H1 (cell line): ENCODE measurements at regions not wholly inside any gene's neighbourhood (a gene's known extent, or its start where the extent isn't known, plus 50 kb on each side); places are given as distances from the start of the nearest gene placed in this dataset.

ENCODE experiments used
- CTCF ChIA-PET: fragments of 300-600 bp; sonication (Branson Sonifier 250); formaldehyde crosslinking; loops from one replicate; lab custom pipeline; 2021; ENCODE audit not compliant: partially characterized antibody; lab: Charles Lee
- POLR2A ChIA-PET: fragments of 300-600 bp; sonication (Branson Sonifier 250); formaldehyde crosslinking; loops from one replicate; lab custom pipeline; 2021; ENCODE audit warnings: inconsistent platforms; ENCODE audit not compliant: partially characterized antibody; lab: Charles Lee
- DNase-seq, 2 experiments: peaks; one replicate each; pipeline versions ENCODE4 v3.0.0 to v3.0.0-alpha.2; 2010 to 2022; ENCODE audit warnings: low spot score in 2 of 2, low read depth in 1 of 2, mixed read lengths in 1 of 2
- FAIRE-seq: peaks from 2 replicates; lab custom pipeline; 2011; peaks lifted over from hg19 to GRCh38; lab: Jason Lieb, UNC
- H2AFZ ChIP-seq: 2 replicates; pipeline ENCODE4 v1.8.1; 2012; ENCODE audit warnings: low read length, inconsistent platforms
- H2AK5ac ChIP-seq: 2 replicates; pipeline ENCODE4 v1.6.1; 2013; ENCODE audit warnings: low read depth, low read length
- H2BK120ac ChIP-seq: replicated peaks from 2 replicates; pipeline ENCODE3; 2013; ENCODE audit warnings: low read depth, low read length, inconsistent platforms
- H2BK12ac ChIP-seq: 2 replicates; pipeline ENCODE4 v1.6.1; 2013; ENCODE audit warnings: low read depth, low read length
- H2BK15ac ChIP-seq: 2 replicates; pipeline ENCODE4 v1.6.1; 2013; ENCODE audit warnings: low read length
- H2BK20ac ChIP-seq: 2 replicates; pipeline ENCODE4 v1.6.1; 2013; ENCODE audit warnings: low read length
- H2BK5ac ChIP-seq: 2 replicates; pipeline ENCODE4 v1.6.1; 2013; ENCODE audit warnings: low read depth, low read length
- H3K14ac ChIP-seq: 2 replicates; pipeline ENCODE4 v1.6.1; 2013; ENCODE audit warnings: inconsistent platforms; ENCODE audit not compliant: insufficient read length
- H3K18ac ChIP-seq: 2 replicates; pipeline ENCODE4 v1.6.1; 2013; ENCODE audit warnings: low read length; ENCODE audit errors: extremely low read depth
- H3K23ac ChIP-seq: 2 replicates; pipeline ENCODE4 v1.6.1; 2013; ENCODE audit warnings: inconsistent platforms; ENCODE audit not compliant: insufficient read length
- H3K23me2 ChIP-seq: 2 replicates; pipeline ENCODE4 v1.6.1; 2013; ENCODE audit warnings: low read depth, low read length
- H3K27ac ChIP-seq: 2 replicates; pipeline ENCODE4 v1.6.1; 2011; ENCODE audit warnings: low read depth, low read length, inconsistent platforms
- H3K27me3 ChIP-seq, 4 experiments: replicated peaks in 1 of 4; 1 replicate in 1 of 4; 2 replicates in 3 of 4; pipeline versions ENCODE4 v1.6.1 to v1.8.1; 2011 to 2013; ENCODE audit warnings: low read length in 3 of 4, mild to moderate bottlenecking in 3 of 4, inconsistent platforms in 2 of 4, mixed read lengths in 2 of 4, moderate library complexity in 1 of 4; ENCODE audit not compliant: control insufficient read depth in 3 of 4, insufficient read depth in 3 of 4; ENCODE audit errors: extremely low read depth in 1 of 4
- H3K36me3 ChIP-seq, 4 experiments: 2 replicates each; pipeline versions ENCODE4 v1.6.1 to v1.8.1; 2011 to 2013; ENCODE audit warnings: mild to moderate bottlenecking in 4 of 4, low read length in 3 of 4, moderate library complexity in 2 of 4, control low read depth in 1 of 4, inconsistent platforms in 1 of 4; ENCODE audit not compliant: insufficient read depth in 4 of 4, control insufficient read depth in 2 of 4
- H3K4ac ChIP-seq: replicated peaks from 2 replicates; pipeline ENCODE3; 2013; ENCODE audit warnings: low read length, low read depth, mixed read lengths, inconsistent platforms; ENCODE audit not compliant: insufficient read length
- H3K4me1 ChIP-seq, 4 experiments: replicated peaks in 1 of 4; 1 replicate in 1 of 4; 2 replicates in 3 of 4; pipeline versions ENCODE4 v1.6.1 to v1.8.1; 2011 to 2013; ENCODE audit warnings: low read length in 3 of 4, inconsistent platforms in 2 of 4, mixed read lengths in 1 of 4; ENCODE audit not compliant: insufficient read depth in 4 of 4, control insufficient read depth in 3 of 4
- H3K4me2 ChIP-seq, 2 experiments: 2 replicates each; pipeline versions ENCODE4 v1.6.1 to v1.8.1; 2011 to 2013; ENCODE audit warnings: low read depth in 2 of 2, low read length in 2 of 2, control low read depth in 1 of 2, inconsistent platforms in 1 of 2, mild to moderate bottlenecking in 1 of 2; ENCODE audit not compliant: insufficient read depth in 1 of 2
- H3K4me3 ChIP-seq, 4 experiments: fragments of 200-600, 300-600 bp in 1 of 4; sonication (generic), shearing (Covaris generic), sonication (Bioruptor Twin) in 1 of 4; 2 replicates each; pipeline versions ENCODE4 v1.5.1 to v1.8.1; 2011 to 2016; ENCODE audit warnings: low read length in 4 of 4, low read depth in 3 of 4, control low read depth in 2 of 4, inconsistent platforms in 2 of 4, mild to moderate bottlenecking in 2 of 4, mixed read lengths in 1 of 4, moderate library complexity in 1 of 4; ENCODE audit not compliant: insufficient read depth in 2 of 4; ENCODE audit errors: extremely low read depth in 1 of 4
- H3K56ac ChIP-seq: replicated peaks from 2 replicates; pipeline ENCODE3; 2013; ENCODE audit warnings: low read depth, mild to moderate bottlenecking, mixed read lengths, low read length, inconsistent platforms; ENCODE audit not compliant: insufficient read length
- H3K79me1 ChIP-seq: 2 replicates; pipeline ENCODE4 v1.6.1; 2013; ENCODE audit warnings: low read depth, low read length, control low read depth
- H3K79me2 ChIP-seq, 2 experiments: 2 replicates each; pipeline versions ENCODE4 v1.6.1 to v1.8.1; 2012 to 2013; ENCODE audit warnings: low read length in 2 of 2, mild to moderate bottlenecking in 2 of 2, inconsistent platforms in 1 of 2; ENCODE audit not compliant: insufficient read depth in 2 of 2, control insufficient read depth in 1 of 2
- H3K9ac ChIP-seq, 4 experiments: replicated peaks in 1 of 4; 1 replicate in 1 of 4; 2 replicates in 3 of 4; pipeline versions ENCODE4 v1.6.1 to v1.8.1; 2011 to 2013; ENCODE audit warnings: low read depth in 3 of 4, low read length in 3 of 4, control low read depth in 2 of 4, mild to moderate bottlenecking in 2 of 4, moderate library complexity in 2 of 4, inconsistent platforms in 1 of 4; ENCODE audit errors: extremely low read depth in 1 of 4
- H3K9me3 ChIP-seq, 2 experiments: 2 replicates each; pipeline versions ENCODE4 v1.6.1 to v1.8.1; 2012 to 2013; ENCODE audit warnings: mild to moderate bottlenecking in 2 of 2, moderate library complexity in 2 of 2, control low read depth in 1 of 2, inconsistent platforms in 1 of 2, low read depth in 1 of 2, low read length in 1 of 2, mixed read lengths in 1 of 2; ENCODE audit not compliant: insufficient read depth in 2 of 2
- H4K20me1 ChIP-seq, 2 experiments: replicated peaks in 1 of 2; 2 replicates each; pipeline versions ENCODE3 to v1.8.1; 2011 to 2013; ENCODE audit warnings: inconsistent platforms in 2 of 2, low read length in 2 of 2, mild to moderate bottlenecking in 1 of 2; ENCODE audit not compliant: insufficient read depth in 2 of 2, control insufficient read depth in 1 of 2
- H4K5ac ChIP-seq: 2 replicates; pipeline ENCODE4 v1.6.1; 2013; ENCODE audit warnings: low read length, low read depth, mixed read lengths, inconsistent platforms; ENCODE audit not compliant: insufficient read length
- H4K8ac ChIP-seq: 2 replicates; pipeline ENCODE4 v1.8.0; 2013; ENCODE audit warnings: mild to moderate bottlenecking, moderate library complexity, low read length, inconsistent platforms; ENCODE audit not compliant: insufficient read depth; ENCODE audit errors: extremely low read depth
- H4K91ac ChIP-seq: replicated peaks from 2 replicates; pipeline ENCODE3; 2013; ENCODE audit warnings: low read length, mixed read lengths, inconsistent platforms; ENCODE audit not compliant: insufficient read length
- CBX5 ChIP-seq: fragments of 300-800, 300-1000 bp; sonication (generic); IDR thresholded peaks from 2 replicates; pipeline ENCODE4 v1.7.1; 2016; ENCODE audit warnings: antibody characterized with exemption, low read length, low read depth
- CHD1 ChIP-seq: IDR thresholded peaks from 2 replicates; pipeline ENCODE4 v1.6.1; 2012; ENCODE audit warnings: low read depth, low read length, improper control_type of control experiment
- CHD2 ChIP-seq: IDR thresholded peaks from 2 replicates; pipeline ENCODE4 v1.6.1; 2012; ENCODE audit warnings: low read length, improper control_type of control experiment
- EP300 ChIP-seq, 2 experiments: IDR thresholded peaks; 1 replicate in 1 of 2; 2 replicates in 1 of 2; pipeline ENCODE4 v1.6.1; 2011 to 2012; ENCODE audit warnings: low read depth in 2 of 2, low read length in 2 of 2, mild to moderate bottlenecking in 2 of 2, borderline replicate concordance in 1 of 2, inconsistent platforms in 1 of 2, moderate library complexity in 1 of 2
- GABPA ChIP-seq: IDR thresholded peaks from 2 replicates; pipeline ENCODE4 v1.6.1; 2011; ENCODE audit warnings: mild to moderate bottlenecking, low read length, moderate library complexity, borderline replicate concordance; ENCODE audit not compliant: insufficient read depth
- GTF2F1 ChIP-seq: IDR thresholded peaks from 2 replicates; pipeline ENCODE4 v1.6.1; 2012; ENCODE audit warnings: low read depth, low read length, improper control_type of control experiment, borderline replicate concordance
- JUND ChIP-seq: IDR thresholded peaks from 2 replicates; pipeline ENCODE4 v1.6.1; 2011; ENCODE audit warnings: mild to moderate bottlenecking, improper control_type of control experiment, low read length
- KDM1A ChIP-seq: fragments of 200-600, 300-600 bp; sonication (generic); IDR thresholded peaks from 2 replicates; pipeline ENCODE4 v1.7.1; 2016; ENCODE audit warnings: mild to moderate bottlenecking, low read length, borderline replicate concordance
- KDM5A ChIP-seq: fragments of 200-600 bp; IDR thresholded peaks from 2 replicates; pipeline ENCODE4 v1.7.1; 2012; ENCODE audit warnings: mild to moderate bottlenecking, low read length, inconsistent platforms, mixed read lengths
- MAFK ChIP-seq: IDR thresholded peaks from 2 replicates; pipeline ENCODE4 v1.6.1; 2012; ENCODE audit warnings: low read depth, mild to moderate bottlenecking, improper control_type of control experiment, low read length
- NRF1 ChIP-seq: IDR thresholded peaks from 2 replicates; pipeline ENCODE4 v1.6.1; 2011; ENCODE audit warnings: mild to moderate bottlenecking, low read depth, low read length, improper control_type of control experiment
- POU5F1 ChIP-seq: IDR thresholded peaks from 2 replicates; pipeline ENCODE4 v1.6.1; 2011; ENCODE audit warnings: low read depth, mild to moderate bottlenecking, low read length, moderate library complexity
- SP1 ChIP-seq: IDR thresholded peaks from 2 replicates; pipeline ENCODE4 v1.6.1; 2011; ENCODE audit warnings: low read depth, low read length
- SP2 ChIP-seq: IDR thresholded peaks from 2 replicates; pipeline ENCODE4 v1.6.1; 2012; ENCODE audit warnings: mild to moderate bottlenecking, low read length, inconsistent platforms
- ZNF274 ChIP-seq: IDR thresholded peaks from 2 replicates; pipeline ENCODE4 v1.7.0; 2012; ENCODE audit warnings: low read length, borderline replicate concordance; ENCODE audit errors: extremely low read depth
- WGBS, 2 experiments: shearing (Covaris generic) in 1 of 2; methylation state at CpG; one replicate each; pipeline versions ENCODE4 v1.1.6 to v1.1.7; 2013 to 2015; ENCODE audit warnings: low lambda C conversion rate in 2 of 2, mixed read lengths in 2 of 2, inconsistent platforms in 1 of 2, low coverage in 1 of 2, missing lambda C conversion rate in 1 of 2; ENCODE audit not compliant: insufficient replicate concordance in 2 of 2, insufficient coverage in 1 of 2, insufficient read length in 1 of 2; ENCODE audit errors: extremely low coverage in 1 of 2, missing lambda C conversion rate in 1 of 2; 5-methylcytosine and 5-hydroxymethylcytosine counted together

GRCh38 chr2:24432121-24432520, 58.9 kb upstream of the NCOA1 start:
- 93% methylated on average over 1 of the region's 1 CpG; no CpG with 5 or more reads in 1 of the 2 experiments for WGBS, 2 experiments
- no peaks in the 10 kb centered on the region for H3K23me2 ChIP-seq
- no peak overlapping the region for H2AFZ ChIP-seq
- no peak overlapping the region for H2BK120ac ChIP-seq
- no peak overlapping the region for H3K4me2 ChIP-seq
- H3K4me3 ChIP-seq = no peak overlapping the region
- no peak overlapping the region for H3K27ac ChIP-seq
- no peak overlapping the region for H2BK5ac ChIP-seq
- no peak overlapping the region for H3K56ac ChIP-seq
- H3K4ac ChIP-seq = no peak overlapping the region
- no peaks in the 10 kb centered on the region for H3K27me3 ChIP-seq
- H4K20me1 ChIP-seq = no peaks in the 10 kb centered on the region
- no peak overlapping the region for H3K9ac ChIP-seq
- H4K5ac ChIP-seq = no peak overlapping the region
- no peaks in the 10 kb centered on the region for H3K36me3 ChIP-seq
- H3K79me1 ChIP-seq = no peaks in the 10 kb centered on the region
- DNase-seq = peak in 1 of 2 experiments; percentile 11
- H2BK12ac ChIP-seq = no peak overlapping the region
- no peaks in the 10 kb centered on the region for H3K4me1 ChIP-seq
- no peaks in the 10 kb centered on the region for H3K79me2 ChIP-seq
- CTCF ChIA-PET = interaction anchor here (1.0 to 2.5 kb wide), 3 partner anchors 10 to 29 kb away, joined by 3 to 7 read pairs (median 4); no protein-coding TSS in a partner anchor
- H3K18ac ChIP-seq = no peak overlapping the region
- H4K8ac ChIP-seq = no peak overlapping the region
- POLR2A ChIA-PET = interaction anchor here (1.0 kb wide), 1 partner anchor 23 kb away, joined by 4 read pairs; no protein-coding TSS in a partner anchor
- no peak overlapping the region for H2BK15ac ChIP-seq
- H3K9me3 ChIP-seq = no peaks in the 10 kb centered on the region
- no peak overlapping the region for H3K14ac ChIP-seq
- FAIRE-seq = no peak
- H2AK5ac ChIP-seq = no peak overlapping the region
- no peak overlapping the region for H2BK20ac ChIP-seq
- H3K23ac ChIP-seq = no peak overlapping the region
- H4K91ac ChIP-seq = no peak overlapping the region
- no peak for TF ChIP-seq GTF2F1
- TF ChIP-seq KDM5A = no peak
- TF ChIP-seq POU5F1 = no peak
- no peak for TF ChIP-seq EP300 (IDR thresholded peaks at IDR 0.05; ENCODE audit: borderline replicate concordance in 1 of 2, low read depth in 2 of 2, low read length in 2 of 2)
- no peak for TF ChIP-seq GABPA
- TF ChIP-seq SP2 = no peak
- no peak for TF ChIP-seq CHD2
- TF ChIP-seq CBX5 = no peak
- TF ChIP-seq NRF1 = no peak
- no peak for TF ChIP-seq JUND
- no peak for TF ChIP-seq CHD1
- TF ChIP-seq MAFK = no peak
- no peak for TF ChIP-seq KDM1A
- TF ChIP-seq SP1 = no peak
- TF ChIP-seq ZNF274 = no peak
